CD1c-positive myeloid dendritic cell (primary cell): ENCODE measurements at regions not wholly inside any gene's neighbourhood (a gene's known extent, or its start where the extent isn't known, plus 50 kb on each side); places are given as distances from the start of the nearest gene placed in this dataset.
"Not testable (repeated sequence)": the region's sequence is repeated elsewhere in the genome, so short reads cannot be mapped to it uniquely, and the experiment has no call there.

Experiments
- DNase-seq: peaks from one replicate; pipeline ENCODE4 v3.0.0-alpha.2; 2016; ENCODE audit errors: extremely low spot score

DNA sequence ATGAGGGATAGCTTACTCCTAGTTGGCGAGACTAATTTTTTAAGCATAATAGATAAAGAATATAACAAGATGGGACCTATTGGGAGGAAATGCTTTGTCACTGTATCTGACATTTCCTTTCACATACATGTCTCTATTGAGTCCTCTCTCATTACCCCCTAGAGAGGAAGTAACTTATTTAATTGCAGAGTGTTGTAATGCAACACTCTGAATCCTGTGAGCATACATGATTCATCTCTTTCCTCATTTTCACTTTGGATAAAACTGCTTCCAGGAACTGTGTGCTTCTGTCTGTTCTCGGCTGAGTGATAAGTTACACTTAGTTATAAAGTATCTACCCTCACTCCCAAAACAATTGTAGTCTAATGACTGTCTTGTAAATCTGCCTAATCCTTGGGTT lies 266.1 kb upstream of the ANXA10 start:
- no peak for DNase-seq

DNA sequence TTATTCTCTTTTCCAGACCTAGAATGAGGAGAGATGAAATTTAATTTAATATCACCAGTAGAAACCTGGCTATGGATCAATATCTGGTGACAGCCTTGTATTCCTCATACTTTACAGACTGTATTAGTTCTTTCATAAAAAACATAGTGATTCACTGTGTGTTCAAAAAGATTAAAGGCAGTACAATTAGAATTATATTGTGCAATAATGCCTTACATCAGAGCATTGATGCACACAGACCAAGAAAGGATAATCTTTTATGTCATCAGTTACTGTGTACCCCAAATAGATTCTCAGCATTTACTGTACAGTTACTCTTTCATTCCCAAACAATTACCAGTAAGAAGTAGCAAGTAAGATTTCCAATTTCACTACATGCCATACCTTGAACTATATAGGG lies 260.5 kb upstream of the ANXA10 start:
- DNase-seq, result no peak

DNA sequence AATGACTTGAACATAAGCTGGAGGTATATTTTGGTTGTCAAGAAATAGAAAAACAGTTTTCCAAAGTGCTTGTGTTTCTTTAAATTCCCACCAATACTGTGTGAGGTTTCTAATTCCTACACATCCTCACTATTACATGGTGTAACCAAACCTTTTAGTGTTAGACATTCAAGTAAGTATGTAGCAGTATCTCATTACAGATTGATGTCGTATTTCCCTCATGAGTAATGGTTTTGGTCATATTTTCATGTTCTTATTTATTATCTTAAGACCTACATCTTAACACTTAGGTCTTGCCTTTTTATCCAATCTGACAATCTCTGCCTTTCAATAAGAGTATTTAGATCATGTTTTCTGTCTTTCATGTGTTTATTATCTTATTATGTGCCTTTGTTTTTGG lies 253.7 kb upstream of the ANXA10 start:
- no peak for DNase-seq

DNA sequence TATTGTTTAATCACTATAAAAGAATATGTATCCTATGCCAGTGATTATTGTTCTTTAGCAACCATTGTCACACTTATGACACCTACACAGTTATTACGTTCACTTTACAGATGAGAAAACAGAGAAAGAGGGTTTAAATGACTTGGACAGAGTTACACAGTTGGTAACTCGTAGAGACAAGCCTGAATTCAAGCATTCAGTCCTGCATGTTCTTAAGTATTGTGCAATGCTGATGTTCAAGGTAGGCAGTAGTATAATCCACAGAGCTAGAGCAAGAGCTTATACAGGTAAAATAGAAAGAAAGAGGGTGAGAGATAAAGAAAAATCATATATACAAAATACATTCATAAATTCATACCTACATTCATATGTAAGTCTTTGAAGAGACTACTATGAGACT lies 249.8 kb upstream of the ANXA10 start:
- no peak for DNase-seq

DNA sequence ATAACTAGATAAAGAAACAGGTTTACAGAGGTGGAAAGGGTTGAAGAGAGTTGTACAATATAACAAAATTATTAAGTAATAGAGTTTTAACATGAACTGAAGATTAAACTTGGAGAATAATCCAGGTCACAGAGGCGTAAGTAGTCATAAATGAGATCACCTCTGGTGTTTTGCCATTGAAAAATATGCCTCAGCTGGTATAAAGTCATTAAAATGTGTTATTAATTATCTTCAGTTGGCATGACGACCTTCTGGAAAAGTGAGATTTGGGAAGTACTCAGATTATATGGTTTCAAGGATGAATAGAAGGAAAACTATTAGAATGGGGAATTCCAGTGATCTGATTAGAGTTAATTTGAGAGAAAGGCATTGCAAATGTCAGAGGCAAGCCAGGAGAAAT lies 237.5 kb upstream of the ANXA10 start:
- DNase-seq, result no peak

DNA sequence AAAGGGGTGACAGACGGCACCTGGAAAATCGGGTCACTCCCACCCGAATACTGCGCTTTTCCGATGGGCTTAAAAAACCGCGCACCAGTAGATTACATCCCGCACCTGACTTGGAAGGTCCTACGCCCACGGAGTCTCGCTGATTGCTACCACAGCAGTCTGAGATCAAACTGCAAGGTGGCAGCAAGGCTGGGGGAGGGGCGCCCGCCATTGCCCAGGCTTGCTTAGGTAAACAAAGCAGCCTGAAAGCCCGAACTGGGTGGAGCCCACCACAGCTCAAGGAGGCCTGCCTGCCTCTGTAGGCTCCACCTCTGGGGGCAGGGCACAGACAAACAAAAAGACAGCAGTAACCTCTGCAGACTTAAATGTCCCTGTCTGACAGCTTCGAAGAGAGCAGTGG lies 234.2 kb upstream of the ANXA10 start:
- DNase-seq, result not testable (repeated sequence)

DNA sequence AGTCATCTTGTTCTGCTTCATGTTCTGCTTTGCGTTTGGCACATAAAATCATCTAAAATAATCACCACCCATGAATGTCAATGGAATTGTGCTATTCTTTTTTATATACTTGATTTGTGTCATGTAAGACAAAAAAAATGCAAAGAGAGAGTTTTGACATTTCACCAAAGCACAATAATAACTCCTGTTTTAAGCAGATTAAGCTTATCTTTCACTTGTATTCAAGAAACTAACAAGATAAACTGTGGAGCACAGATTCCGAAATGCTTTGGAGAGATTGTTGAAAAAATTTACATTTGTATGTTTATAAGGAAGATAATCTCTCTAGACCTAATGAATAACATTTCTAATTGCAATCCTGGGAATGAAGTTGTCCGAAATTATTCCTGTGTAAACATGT lies 225.1 kb upstream of the ANXA10 start:
- DNase-seq, result no peak

DNA sequence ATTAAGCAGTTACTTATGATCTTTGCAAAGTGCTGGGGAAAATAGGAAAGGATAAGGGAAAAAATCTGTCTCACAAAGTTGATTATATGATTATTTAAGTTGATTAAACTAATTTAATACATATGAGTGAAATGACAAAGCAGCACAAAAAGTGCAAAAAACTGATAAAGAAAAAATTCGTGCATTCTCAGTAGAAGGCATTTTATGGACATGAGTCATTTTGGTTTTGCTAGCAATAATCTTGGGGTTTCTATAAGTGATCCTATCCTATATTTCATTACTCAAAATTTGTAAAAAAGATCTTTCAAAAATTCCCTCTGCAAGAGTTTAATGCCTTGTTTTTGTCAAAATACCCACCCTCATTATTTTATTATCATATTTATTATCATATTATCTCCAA lies 224.2 kb upstream of the ANXA10 start:
- DNase-seq, result no peak

DNA sequence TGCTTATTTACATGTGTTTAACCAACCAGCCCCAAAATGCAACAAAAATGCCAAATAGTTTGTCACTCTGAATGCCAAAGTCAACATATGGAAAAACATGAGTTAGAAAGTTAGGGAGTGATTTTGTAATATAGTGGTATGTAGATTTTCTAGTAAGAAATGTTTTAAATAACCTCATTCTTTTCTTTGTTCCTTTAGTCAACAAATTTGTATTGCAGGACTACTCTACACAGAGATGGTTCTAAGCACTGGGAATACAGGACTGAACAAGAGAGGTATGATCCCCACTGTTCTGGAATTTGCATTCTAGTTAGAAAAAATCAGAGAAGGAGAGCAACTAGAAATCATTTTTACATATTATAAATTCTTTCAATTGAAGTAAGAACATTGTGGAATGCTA lies 218.8 kb upstream of the ANXA10 start:
- no peak for DNase-seq

DNA sequence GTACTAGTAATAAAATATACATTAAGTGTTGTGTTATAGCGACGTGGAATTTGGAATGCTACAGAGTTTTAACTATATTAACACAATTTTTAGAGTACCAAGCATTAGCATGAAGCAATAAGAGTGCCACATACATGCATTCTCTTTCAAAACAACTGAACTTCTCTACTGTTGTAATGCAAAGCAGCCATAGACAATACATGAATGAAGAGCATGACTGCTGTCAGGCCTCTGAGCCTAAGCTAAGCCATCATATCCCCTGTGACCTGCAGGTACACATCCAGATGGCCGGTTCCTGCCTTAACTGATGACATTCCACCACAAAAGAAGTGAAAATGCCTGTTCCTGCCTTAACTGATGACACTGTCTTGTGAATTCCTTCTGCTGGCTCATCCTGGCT lies 216.2 kb upstream of the ANXA10 start:
- DNase-seq, result not testable (repeated sequence)

DNA sequence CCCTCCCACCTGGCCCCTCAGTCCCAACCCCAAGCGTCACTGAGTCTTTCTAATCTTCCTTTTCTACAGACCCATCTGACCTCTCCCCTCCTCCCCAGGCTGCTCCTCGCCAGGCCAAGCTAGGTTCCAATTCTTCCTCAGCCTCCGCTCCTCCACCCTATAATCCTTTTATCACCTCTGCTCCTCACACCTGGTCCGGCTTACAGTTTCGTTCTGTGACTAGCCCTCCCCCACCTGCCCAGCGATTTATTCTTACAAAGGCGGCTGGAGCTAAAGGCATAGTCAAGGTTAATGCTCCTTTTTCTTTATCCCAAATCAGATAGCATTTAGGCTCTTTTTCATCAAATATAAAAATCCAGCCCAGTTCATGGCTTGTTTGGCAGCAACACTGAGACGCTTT lies 214.5 kb upstream of the ANXA10 start:
- DNase-seq, result not testable (repeated sequence)

DNA sequence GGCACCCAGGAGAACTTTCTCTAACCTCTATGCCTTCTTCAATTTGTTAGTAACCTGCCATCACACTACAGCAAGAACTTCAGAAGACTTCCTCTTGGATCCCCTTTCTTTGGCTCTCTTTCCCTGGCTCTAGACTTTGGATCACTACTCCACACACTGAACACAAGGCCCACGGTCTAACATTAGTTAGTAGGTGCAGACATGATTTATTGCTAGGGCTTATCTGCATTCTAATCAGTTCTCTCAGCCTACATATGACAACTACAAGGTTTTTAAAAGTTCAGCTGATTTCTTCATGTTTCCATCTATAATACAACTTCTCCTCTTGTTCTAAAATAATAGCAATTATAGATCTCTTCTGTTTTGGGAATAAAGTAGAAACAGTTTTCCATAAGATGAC lies 209.1 kb upstream of the ANXA10 start:
- no peak for DNase-seq

DNA sequence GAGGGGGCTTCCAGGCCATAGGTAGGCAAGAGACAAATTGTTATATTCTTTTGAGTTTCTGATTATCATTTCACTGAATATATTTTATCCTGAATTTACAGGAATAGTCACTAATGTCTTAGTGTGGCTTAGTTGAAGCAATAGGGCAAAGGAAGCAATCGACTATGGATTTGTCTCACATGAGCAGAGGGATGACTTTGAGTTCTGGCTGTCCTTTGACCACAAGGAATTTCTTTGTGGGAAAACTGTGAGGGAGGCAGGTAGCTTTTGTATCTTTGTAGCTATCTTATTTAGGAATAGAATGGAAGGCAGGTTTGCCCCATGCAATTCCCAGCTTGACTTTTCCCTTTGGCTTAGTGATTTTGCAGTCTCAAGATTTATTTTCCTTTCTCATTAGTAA lies 207.3 kb upstream of the ANXA10 start:
- DNase-seq, result no peak

DNA sequence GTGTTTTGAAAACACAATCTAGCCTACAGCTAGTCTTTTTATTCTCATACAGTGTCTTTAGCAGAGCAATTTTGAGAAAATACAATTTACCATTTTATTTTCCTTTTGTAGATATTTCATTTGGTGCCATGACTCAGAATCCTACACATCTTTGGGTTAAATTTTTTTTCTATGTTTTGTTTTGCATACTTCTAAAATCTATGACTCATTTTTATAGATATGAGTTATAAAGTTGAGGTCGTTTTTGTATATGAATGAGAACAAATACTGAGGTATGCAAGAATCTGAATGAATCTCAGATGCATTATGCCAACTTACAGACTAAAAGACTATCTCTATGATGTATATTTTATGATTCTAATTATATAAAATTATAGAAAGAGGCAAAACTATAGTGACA lies 206.5 kb upstream of the ANXA10 start:
- no peak for DNase-seq

DNA sequence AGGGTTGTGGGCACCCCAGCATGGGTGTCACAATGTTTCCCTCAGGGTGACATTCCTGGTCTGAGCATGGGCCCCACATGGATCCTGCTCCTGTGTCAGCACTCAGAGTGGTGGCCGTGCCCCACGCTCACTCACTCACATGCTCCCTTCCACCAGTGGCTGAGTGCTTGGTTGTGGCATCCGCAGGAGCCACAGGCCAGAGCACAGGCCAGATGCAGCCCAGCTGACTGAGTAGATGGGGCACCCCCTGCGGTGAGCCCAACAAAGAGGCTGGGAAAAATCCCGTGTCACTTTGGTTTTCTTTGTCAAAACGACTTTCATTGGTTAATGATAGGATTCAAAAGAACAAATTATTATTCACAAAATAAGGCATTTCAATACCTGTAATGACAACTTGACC lies 204.6 kb upstream of the ANXA10 start:
- no peak for DNase-seq

DNA sequence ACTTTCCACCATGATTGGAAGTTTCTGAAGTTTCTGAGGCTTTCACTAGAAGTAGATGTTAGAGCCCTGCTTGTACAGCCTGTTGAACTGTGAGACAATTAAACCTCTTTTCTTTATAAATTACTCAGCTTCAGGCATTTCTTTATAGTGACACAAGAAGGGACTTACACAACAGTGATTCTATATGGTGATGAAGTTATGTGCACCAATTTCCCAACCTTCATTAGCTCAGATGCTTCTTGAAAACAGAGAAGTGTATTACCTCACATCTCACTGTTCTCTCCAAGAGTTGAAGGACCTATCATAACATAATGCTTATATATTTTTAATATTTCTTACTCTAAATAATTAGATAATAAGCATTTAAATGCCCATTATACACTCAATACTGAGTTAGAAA lies 202.1 kb upstream of the ANXA10 start:
- DNase-seq, result no peak

DNA sequence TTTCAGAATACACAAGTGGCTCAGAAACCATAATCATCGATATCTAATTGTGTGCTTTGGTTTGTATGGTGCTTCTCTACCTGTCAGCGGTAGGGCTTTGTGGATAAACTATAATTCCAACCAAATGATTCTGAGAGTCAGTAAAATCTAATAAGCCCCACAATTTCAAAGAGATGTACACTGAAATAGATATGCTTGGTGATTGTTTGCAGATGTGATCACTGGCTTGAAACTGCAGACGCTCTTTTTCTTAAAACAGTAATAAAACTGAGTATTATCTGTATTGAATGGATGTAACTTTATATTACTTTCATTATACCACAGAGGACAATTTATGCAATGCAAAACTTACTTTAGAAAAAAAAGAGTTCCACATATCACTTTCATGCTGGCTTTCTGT lies 198.8 kb upstream of the ANXA10 start:
- DNase-seq, result no peak

DNA sequence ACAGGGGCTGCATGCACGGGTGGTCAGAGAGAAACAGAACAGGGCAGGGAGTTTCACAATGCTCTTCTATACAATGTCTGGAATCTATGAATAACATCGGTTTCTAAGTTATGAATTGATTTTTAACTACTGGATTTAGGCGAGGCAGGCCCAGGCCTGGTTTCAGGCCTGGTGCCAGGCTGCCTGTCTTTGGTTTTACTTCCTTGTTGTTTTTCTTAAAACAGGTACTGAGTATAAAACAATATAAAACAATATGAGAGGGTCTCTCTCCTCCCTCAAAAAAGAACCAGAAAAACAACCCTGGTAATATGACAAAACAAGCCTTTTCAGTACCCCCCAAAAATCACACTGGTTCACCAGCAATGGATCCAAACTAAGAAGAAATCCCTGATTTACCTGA lies 196.1 kb upstream of the ANXA10 start:
- DNase-seq, result not testable (repeated sequence)

DNA sequence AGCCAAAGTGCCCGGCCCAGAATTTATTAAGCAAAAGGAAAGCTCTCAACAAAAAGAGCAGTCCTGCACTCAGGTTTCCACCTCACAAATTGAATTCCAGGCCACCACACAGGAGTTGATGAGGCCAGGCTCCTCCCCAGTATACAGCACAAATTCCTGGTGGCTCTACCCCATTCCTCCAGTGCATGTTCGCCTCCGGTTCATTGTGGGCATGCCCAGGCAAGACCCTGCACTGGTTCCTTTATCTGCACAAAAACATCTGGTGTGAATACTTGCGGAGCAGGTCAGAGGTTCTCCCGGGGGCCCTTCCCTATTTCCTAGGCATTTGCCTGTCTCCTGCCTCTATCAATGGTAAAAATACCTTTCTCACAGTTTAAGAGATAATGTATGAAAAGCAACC lies 195.2 kb upstream of the ANXA10 start:
- no peak for DNase-seq

DNA sequence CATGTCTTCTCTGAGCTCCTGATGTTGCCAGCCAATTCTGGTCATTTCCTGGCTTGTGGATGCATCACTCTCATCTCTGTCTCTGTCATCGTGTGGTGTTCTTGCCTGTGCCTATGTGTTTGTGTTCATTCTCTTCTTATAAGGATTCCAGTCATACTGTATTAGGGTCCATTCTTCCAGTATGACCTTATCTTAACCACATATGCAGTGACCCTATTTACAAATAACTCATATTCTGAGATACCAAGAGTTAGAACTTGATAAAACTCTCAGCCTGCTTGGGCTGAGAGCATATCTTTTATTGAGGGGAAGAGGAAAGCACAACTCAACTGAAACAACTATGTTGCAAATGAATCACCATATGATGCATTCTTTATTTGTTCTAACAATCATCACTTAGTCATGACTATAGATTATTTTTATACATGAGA lies 189.0 kb upstream of the ANXA10 start:
- DNase-seq, result no peak

DNA sequence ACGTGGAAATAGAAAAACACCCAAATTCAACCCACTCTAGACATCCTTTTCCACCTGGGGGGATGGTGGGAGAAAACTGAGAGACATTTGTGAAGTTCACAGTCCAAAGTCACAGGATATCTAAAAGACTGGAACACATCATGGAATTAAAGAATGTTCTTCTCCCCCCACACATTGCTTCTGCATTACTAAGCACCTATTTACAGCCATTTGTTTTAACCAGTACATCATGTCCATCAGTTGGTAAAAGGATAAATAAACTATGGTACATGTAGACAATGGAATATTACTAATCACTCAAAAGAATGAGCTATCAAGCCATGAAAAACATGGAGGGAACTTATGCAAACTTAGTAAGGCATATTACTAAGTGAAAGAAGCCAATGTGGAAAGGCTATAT lies 185.5 kb upstream of the ANXA10 start:
- DNase-seq, result no peak

DNA sequence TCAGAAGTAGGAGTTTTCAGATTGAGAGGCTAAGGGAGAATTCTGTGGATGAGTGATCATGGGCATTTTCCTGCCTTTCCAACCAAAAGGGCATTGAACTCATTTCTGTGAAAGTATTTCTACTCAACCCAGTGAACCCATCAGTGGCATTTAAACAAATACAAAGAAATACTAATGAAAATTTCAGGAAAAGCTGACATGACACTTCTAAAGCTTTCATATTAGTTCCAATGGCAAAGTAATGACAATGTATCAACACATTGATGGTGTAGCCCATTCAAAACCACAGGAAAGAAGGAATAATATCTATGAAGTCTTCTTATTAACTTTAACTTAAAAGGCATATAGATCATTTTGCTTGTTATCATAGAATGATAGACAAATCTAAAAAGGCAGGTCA lies 183.5 kb upstream of the ANXA10 start:
- DNase-seq, result no peak

DNA sequence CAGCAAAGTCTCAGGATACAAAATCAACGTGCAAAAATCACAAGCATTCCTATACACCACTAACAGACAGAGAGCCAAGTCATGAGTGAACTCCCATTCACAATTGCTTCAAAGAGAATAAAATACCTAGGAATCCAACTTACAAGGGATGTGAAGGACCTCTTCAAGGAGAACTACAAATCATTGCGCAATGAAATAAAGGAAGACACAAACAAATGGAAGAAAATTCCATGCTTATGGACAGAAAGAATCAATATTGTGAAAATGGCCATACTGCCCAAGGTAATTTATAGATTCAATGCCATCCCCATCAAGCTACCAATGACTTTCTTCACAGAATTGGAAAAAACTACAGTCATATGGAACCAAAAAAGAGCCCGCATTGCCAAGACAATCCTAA lies 179.8 kb upstream of the ANXA10 start:
- DNase-seq, result not testable (repeated sequence)

DNA sequence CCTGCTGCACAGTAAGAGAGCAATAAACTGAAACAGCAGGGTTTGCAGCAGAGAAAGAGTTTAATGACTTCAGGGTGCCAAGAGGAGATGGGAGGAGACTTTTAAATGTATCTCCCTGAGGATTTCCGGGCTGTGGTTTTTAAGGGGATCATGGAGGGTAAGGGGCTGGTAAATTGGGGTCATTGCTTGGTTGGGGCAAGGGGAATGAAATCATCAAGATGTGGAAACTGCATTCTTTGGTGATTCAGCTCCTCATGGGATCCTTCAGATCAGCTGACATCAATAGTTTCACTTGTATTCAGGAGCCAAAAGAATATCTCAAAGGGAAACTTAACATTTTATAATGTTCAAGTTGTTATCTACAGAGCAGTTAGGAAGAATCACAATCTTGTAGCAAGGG lies 174.3 kb upstream of the ANXA10 start:
- DNase-seq, result no peak

DNA sequence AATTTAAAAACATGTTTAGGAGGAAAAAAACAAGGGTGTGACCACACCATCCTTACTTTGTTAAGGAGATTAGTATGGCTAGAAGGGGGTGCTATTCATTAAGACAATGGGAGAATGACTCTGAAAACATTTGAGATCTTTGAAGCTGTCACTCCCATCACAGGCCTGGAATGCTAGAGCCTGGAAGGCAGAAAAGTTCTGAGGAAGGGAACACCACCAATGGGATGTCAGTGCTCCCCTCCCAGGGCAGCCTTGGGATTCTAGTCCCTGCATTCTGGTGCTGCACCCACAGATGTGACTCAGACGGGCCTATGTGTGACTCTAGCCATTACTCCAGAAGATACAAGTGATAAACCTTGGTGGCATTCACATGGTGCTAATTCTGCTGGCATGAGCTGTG lies 162.2 kb upstream of the ANXA10 start:
- no peak for DNase-seq
